Thyroid gland (tissue), 4 donors: ENCODE measurements at regions not wholly inside any gene's neighbourhood (a gene's known extent, or its start where the extent isn't known, plus 50 kb on each side); places are given as distances from the start of the nearest gene placed in this dataset.

Source experiments
- DNase-seq, 2 donors: peaks; one replicate each; pipeline ENCODE4 v3.0.0-alpha.2; 2019
- H3K27ac ChIP-seq, 3 donors: fragments of 200-600 bp; sonication (generic); 1 replicate in 2 of 3; 2 replicates in 1 of 3; pipeline ENCODE4 v1.5.1; 2016 to 2019; ENCODE audit warnings: mild to moderate bottlenecking in 1 of 3, moderate library complexity in 1 of 3
- H3K27me3 ChIP-seq: fragments of 200-600 bp; sonication (generic); one replicate; pipeline ENCODE4 v1.5.1; 2019
- H3K36me3 ChIP-seq, 2 donors: fragments of 200-600 bp; sonication (generic); one replicate each; pipeline ENCODE4 v1.5.1; 2016 to 2019
- H3K4me1 ChIP-seq, 2 donors: fragments of 200-600 bp; sonication (generic); one replicate each; pipeline ENCODE4 v1.5.1; 2017 to 2019
- H3K4me3 ChIP-seq, 3 donors: fragments of 200-600 bp; sonication (generic); replicated peaks in 1 of 3; 1 replicate in 2 of 3; 2 replicates in 1 of 3; pipeline ENCODE4 v1.5.1; 2016; ENCODE audit warnings: mild to moderate bottlenecking in 1 of 3
- H3K9me3 ChIP-seq: fragments of 200-600 bp; sonication (generic); one replicate; pipeline ENCODE4 v1.5.1; 2017
- POLR2A ChIP-seq, 2 donors: fragments of 450-650 bp; IDR thresholded peaks; one replicate each; pipeline ENCODE4 v1.6.1; 2017; ENCODE audit warnings: antibody characterized with exemption in 2 of 2, mild to moderate bottlenecking in 2 of 2, moderate library complexity in 1 of 2
- WGBS, 2 donors: methylation state at CpG; one replicate each; pipeline ENCODE4 v1.1.5; 2017; 5-methylcytosine and 5-hydroxymethylcytosine counted together
- intact Hi-C: fragments of 100-400 bp; cut with DNase I; formaldehyde crosslinking; loops from one replicate; pipeline ENCODE4 v1.15.1; 2023
- TF ChIP-seq, protein P1 (sequence below), 6 experiments: fragments of 200-600 bp in 3 of 6; fragments of 450-650 bp in 3 of 6; sonication (generic) in 3 of 6; IDR thresholded peaks; one replicate each; pipeline ENCODE4 v1.5.1; 2016 to 2019; ENCODE audit warnings: antibody characterized with exemption in 6 of 6, mild to moderate bottlenecking in 2 of 6, inconsistent platforms in 1 of 6, moderate library complexity in 1 of 6

DNA sequence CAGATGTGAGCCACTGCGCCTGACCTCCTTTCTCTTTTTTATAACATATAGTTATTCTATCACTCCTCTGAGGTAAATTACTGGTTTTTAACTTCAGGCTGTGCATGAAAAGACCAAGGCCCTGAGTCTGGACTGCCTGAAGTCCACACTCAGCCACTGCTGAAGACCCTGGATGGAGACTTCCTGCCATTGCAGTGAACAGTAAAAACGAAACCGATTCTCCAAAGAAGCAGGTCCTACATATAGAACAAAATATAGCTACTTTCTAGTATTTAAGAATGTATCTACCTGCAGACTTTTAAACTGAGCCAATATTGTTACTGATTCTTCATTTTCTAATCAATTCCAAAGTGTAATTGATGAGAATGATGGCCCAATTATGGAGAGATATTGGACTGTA is 232.8 kb downstream of the CHRM3 start:
- Histone ChIP-seq H3K27me3 (no peaks in the 10 kb centered on the region), H3K27ac (no peak overlapping the region), H3K9me3 (no peaks in the 10 kb centered on the region), H3K4me3 (no peak overlapping the region), H3K36me3 (no peaks in the 10 kb centered on the region), H3K4me1 (no peaks in the 10 kb centered on the region)
- WGBS, 2 donors = 94 to 96% methylated on average over 3 of the region's 3 CpGs
- intact Hi-C loops = no loop called here
- TF ChIP-seq, protein P1, sequence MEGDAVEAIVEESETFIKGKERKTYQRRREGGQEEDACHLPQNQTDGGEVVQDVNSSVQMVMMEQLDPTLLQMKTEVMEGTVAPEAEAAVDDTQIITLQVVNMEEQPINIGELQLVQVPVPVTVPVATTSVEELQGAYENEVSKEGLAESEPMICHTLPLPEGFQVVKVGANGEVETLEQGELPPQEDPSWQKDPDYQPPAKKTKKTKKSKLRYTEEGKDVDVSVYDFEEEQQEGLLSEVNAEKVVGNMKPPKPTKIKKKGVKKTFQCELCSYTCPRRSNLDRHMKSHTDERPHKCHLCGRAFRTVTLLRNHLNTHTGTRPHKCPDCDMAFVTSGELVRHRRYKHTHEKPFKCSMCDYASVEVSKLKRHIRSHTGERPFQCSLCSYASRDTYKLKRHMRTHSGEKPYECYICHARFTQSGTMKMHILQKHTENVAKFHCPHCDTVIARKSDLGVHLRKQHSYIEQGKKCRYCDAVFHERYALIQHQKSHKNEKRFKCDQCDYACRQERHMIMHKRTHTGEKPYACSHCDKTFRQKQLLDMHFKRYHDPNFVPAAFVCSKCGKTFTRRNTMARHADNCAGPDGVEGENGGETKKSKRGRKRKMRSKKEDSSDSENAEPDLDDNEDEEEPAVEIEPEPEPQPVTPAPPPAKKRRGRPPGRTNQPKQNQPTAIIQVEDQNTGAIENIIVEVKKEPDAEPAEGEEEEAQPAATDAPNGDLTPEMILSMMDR (IDR thresholded peaks at IDR 0.05) = no peak
- no peak for TF ChIP-seq POLR2A (IDR thresholded peaks at IDR 0.05)
- no peak for DNase-seq

- intact Hi-C loops = no loop called here
- Histone ChIP-seq H3K4me3 (no peak overlapping the region), H3K27me3 (no peaks in the 10 kb centered on the region), H3K9me3 (no peaks in the 10 kb centered on the region), H3K36me3 (no peaks in the 10 kb centered on the region), H3K4me1 (no peaks in the 10 kb centered on the region), H3K27ac (no peak overlapping the region)
- TF ChIP-seq, protein P1 (IDR thresholded peaks at IDR 0.05) = no peak
- TF ChIP-seq POLR2A (IDR thresholded peaks at IDR 0.05) = no peak
- WGBS, 2 donors = 89 to 92% methylated on average over 3 of the region's 3 CpGs
- DNase-seq = no peak
Observed at GRCh38 chr1:239630767-239631166, 244.4 kb downstream of the CHRM3 start.

- DNase-seq = no peak
- no peaks in the 10 kb centered on the region for H3K36me3 ChIP-seq
- intact Hi-C loops = no loop called here
- 81 to 89% methylated on average over 4 of the region's 4 CpGs for WGBS, 2 donors
- no peak overlapping the region for H3K27ac ChIP-seq
- H3K9me3 ChIP-seq = no peaks in the 10 kb centered on the region
- no peaks in the 10 kb centered on the region for H3K27me3 ChIP-seq
- no peaks in the 10 kb centered on the region for H3K4me1 ChIP-seq
- TF ChIP-seq POLR2A (IDR thresholded peaks at IDR 0.05) = no peak
- TF ChIP-seq, protein P1 (IDR thresholded peaks at IDR 0.05) = no peak
- no peak overlapping the region for H3K4me3 ChIP-seq
Observed at GRCh38 chr1:239633432-239633831, 247.1 kb downstream of the CHRM3 start.

DNA sequence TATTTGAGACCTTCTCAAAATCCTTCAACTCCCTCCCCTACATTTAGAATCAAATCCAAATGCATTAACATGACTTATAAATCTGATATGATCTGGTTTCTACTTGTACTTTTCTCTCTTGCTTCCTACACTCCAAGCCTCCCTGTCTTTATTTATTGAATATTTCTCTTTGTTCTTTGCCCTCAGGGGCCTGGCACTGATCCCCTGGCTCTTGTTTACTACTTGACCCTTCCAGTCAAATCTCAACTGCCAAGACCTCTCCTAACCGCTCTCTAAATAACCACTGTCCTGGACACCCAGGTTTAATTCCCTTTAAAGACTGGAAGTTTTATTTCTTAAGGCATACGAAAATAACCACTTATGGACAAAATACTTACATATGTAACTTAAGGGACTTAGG is 248.9 kb downstream of the CHRM3 start:
- H3K36me3 ChIP-seq = no peaks in the 10 kb centered on the region
- WGBS, 2 donors = 84 to 86% methylated on average over 2 of the region's 2 CpGs
- no peaks in the 10 kb centered on the region for H3K9me3 ChIP-seq
- intact Hi-C loops = no loop called here
- no peak overlapping the region for H3K27ac ChIP-seq
- no peaks in the 10 kb centered on the region for H3K4me1 ChIP-seq
- DNase-seq = no peak
- no peak overlapping the region for H3K4me3 ChIP-seq
- no peaks in the 10 kb centered on the region for H3K27me3 ChIP-seq
- TF ChIP-seq, protein P1 (IDR thresholded peaks at IDR 0.05) = no peak
- no peak for TF ChIP-seq POLR2A (IDR thresholded peaks at IDR 0.05)

GRCh38 chr1:239636347-239636746 is 250.0 kb downstream of the CHRM3 start:
- WGBS, 2 donors = 57 to 66% methylated on average over 3 of the region's 3 CpGs
- no peak overlapping the region for H3K4me3 ChIP-seq
- no peaks in the 10 kb centered on the region for H3K9me3 ChIP-seq
- TF ChIP-seq POLR2A (IDR thresholded peaks at IDR 0.05) = no peak
- TF ChIP-seq, protein P1 (IDR thresholded peaks at IDR 0.05) = no peak
- no peak for DNase-seq
- no peaks in the 10 kb centered on the region for H3K4me1 ChIP-seq
- H3K36me3 ChIP-seq = no peaks in the 10 kb centered on the region
- intact Hi-C loops = no loop called here
- no peaks in the 10 kb centered on the region for H3K27me3 ChIP-seq
- H3K27ac ChIP-seq = no peak overlapping the region
